ENCODE measurements at regions not wholly inside any gene's neighbourhood (a gene's known extent, or its start where the extent isn't known, plus 50 kb on each side); places are given as distances from the start of the nearest gene placed in this dataset.
"Not testable (repeated sequence)": the region's sequence is repeated elsewhere in the genome, so short reads cannot be mapped to it uniquely, and the experiment has no call there.

DNA sequence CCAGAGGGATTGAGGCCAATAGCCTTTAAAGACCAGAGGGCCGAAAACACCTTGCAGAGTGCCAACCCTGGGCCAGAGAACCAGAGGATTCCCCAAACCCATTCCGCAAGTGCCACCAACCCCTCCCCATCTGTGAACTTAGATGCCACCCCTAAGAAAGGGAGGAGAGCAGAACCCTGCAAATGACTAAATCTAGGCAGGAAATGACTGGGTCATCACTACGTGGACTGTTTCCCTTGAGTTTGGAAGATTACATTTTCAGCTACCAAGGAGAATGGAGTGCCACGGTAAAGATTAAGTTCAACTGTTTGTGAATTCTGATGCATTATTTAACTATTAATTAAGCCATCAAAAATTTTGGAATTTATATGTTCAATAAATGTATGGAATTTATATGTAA lies 142.8 kb downstream of the ENC1 start:
- no peaks in the 10 kb centered on the region for H3K4me1 ChIP-seq (ENCODE audit: control insufficient read depth, insufficient read depth, low read length)
- H3K9me3 ChIP-seq (ENCODE audit: control insufficient read depth, low read length) = no peaks in the 10 kb centered on the region
- H3K27me3 ChIP-seq (replicated peaks; ENCODE audit: control insufficient read depth, insufficient read depth, low read length) = no peaks in the 10 kb centered on the region
- H3K36me3 ChIP-seq (ENCODE audit: control insufficient read depth, insufficient read depth, low read length, severe bottlenecking) = no peaks in the 10 kb centered on the region
- H3K9ac ChIP-seq (ENCODE audit: low read length) = no peak overlapping the region
- no peak for DNase-seq (ENCODE audit: low read depth)
- no peak overlapping the region for H3K4me3 ChIP-seq (ENCODE audit: low read length)

DNA sequence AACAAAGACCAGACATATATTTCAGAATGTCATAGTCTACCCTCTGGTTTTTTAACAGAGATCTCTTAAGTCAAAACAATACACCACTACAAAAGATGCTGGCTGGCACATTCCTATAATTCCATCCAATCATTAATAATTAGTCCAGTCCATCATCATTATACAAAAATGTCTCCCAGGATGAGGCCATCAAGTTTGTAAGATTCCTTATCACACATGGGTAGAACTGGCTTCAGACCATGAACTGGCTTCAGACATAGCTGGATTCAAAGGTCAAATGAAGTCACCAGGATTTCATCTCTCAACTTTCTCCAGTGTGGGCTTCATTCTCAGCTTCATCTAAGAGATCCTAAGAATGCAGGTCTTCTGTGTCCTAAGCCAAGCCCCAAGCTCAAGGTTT lies 147.1 kb downstream of the ENC1 start:
- Histone ChIP-seq H3K9ac (ENCODE audit: low read length) (no peak overlapping the region), H3K4me3 (ENCODE audit: low read length) (no peak overlapping the region), H3K36me3 (ENCODE audit: control insufficient read depth, insufficient read depth, low read length, severe bottlenecking) (no peaks in the 10 kb centered on the region), H3K9me3 (ENCODE audit: control insufficient read depth, low read length) (no peaks in the 10 kb centered on the region), H3K27me3 (replicated peaks; ENCODE audit: control insufficient read depth, insufficient read depth, low read length) (no peaks in the 10 kb centered on the region), H3K4me1 (ENCODE audit: control insufficient read depth, insufficient read depth, low read length) (no peaks in the 10 kb centered on the region)
- DNase-seq (ENCODE audit: low read depth) = no peak

DNA sequence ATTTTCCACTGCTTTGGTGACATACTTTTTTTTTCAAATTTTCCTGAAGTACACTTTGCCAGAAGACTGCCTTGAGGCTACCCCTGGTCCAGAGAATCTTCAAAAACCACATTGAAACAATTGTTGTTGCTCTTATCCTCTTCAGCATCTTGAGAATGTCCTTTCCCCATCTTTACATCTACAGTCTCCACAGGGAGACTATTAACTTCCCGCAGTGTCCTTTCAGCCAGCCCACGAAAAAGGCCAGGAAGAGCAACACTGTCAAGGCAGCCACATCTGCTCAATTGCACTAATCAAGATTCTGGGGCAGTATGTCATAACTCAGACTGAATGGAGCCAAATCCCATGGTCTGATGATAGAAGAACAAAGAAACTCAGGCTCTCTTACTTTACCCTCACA lies 148.3 kb downstream of the ENC1 start:
- no peak overlapping the region for H3K9ac ChIP-seq (ENCODE audit: low read length)
- no peaks in the 10 kb centered on the region for H3K36me3 ChIP-seq (ENCODE audit: control insufficient read depth, insufficient read depth, low read length, severe bottlenecking)
- no peaks in the 10 kb centered on the region for H3K4me1 ChIP-seq (ENCODE audit: control insufficient read depth, insufficient read depth, low read length)
- DNase-seq (ENCODE audit: low read depth) = no peak
- no peaks in the 10 kb centered on the region for H3K9me3 ChIP-seq (ENCODE audit: control insufficient read depth, low read length)
- no peaks in the 10 kb centered on the region for H3K27me3 ChIP-seq (replicated peaks; ENCODE audit: control insufficient read depth, insufficient read depth, low read length)
- H3K4me3 ChIP-seq (ENCODE audit: low read length) = no peak overlapping the region

DNA sequence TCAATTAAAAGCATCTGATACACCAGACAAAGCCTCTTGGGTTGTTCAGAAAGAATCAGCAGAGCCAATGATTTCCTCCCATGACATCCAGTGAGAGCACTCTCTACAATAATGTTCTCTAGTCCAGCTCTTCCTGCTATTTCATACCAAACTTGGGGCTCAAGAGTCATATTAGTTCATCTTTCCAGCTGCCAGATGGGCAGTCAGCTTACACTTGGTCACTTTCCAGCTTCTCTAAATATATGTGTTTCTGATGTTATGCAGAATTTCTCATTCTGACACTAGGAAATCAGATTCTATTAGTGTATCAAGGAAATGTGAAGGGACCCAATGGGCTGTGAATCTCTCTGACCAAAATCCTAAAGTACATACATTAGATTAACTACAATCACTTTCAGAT lies 148.9 kb downstream of the ENC1 start:
- H3K27me3 ChIP-seq (replicated peaks; ENCODE audit: control insufficient read depth, insufficient read depth, low read length) = no peaks in the 10 kb centered on the region
- DNase-seq (ENCODE audit: low read depth) = no peak
- H3K4me3 ChIP-seq (ENCODE audit: low read length) = no peak overlapping the region
- H3K36me3 ChIP-seq (ENCODE audit: control insufficient read depth, insufficient read depth, low read length, severe bottlenecking) = no peaks in the 10 kb centered on the region
- no peaks in the 10 kb centered on the region for H3K4me1 ChIP-seq (ENCODE audit: control insufficient read depth, insufficient read depth, low read length)
- H3K9ac ChIP-seq (ENCODE audit: low read length) = no peak overlapping the region
- H3K9me3 ChIP-seq (ENCODE audit: control insufficient read depth, low read length) = no peaks in the 10 kb centered on the region

DNA sequence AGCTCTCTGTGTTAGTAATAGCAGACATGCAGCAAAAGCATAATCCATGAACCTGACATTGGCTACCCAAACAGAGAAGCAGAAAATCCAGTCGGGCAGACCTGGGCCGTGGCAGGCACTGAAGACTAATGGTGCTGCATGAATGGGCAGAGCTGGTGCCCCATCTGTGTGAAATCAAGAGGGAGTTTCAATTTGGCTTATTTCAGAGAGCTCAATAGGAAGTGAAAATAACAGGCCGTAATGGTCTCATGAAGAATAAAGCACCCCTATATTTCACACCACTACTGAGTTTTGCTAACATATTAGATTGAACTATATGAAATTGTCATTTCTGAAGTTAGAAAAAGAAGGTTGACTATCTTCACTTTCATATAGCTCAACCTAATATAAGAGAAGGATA lies 149.7 kb downstream of the ENC1 start:
- H3K4me3 ChIP-seq (ENCODE audit: low read length) = no peak overlapping the region
- no peak overlapping the region for H3K9ac ChIP-seq (ENCODE audit: low read length)
- DNase-seq (ENCODE audit: low read depth) = no peak
- no peaks in the 10 kb centered on the region for H3K4me1 ChIP-seq (ENCODE audit: control insufficient read depth, insufficient read depth, low read length)
- no peaks in the 10 kb centered on the region for H3K9me3 ChIP-seq (ENCODE audit: control insufficient read depth, low read length)
- no peaks in the 10 kb centered on the region for H3K36me3 ChIP-seq (ENCODE audit: control insufficient read depth, insufficient read depth, low read length, severe bottlenecking)
- H3K27me3 ChIP-seq (replicated peaks; ENCODE audit: control insufficient read depth, insufficient read depth, low read length) = no peaks in the 10 kb centered on the region

DNA sequence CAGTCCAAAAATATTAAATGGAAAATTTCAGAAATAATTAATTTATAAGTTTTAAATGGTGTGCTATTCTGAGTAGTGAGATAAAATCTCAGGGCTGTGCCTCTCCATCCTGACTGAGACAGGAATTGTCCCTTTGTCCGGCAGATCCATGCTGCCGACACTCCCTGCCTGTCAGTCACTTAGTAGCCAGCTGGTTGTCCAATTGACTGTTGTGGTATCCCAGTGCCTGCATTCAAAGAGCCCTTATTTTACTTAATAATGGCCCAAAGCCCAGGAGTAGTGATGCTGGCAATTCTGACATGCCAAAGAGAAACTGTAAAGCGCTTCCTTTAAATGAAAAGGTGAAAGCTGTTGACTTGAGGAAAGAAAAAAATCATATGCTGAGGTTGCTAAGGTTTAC lies 157.5 kb downstream of the ENC1 start:
- no peak overlapping the region for H3K9ac ChIP-seq (ENCODE audit: low read length)
- H3K27me3 ChIP-seq (replicated peaks; ENCODE audit: control insufficient read depth, insufficient read depth, low read length) = no peaks in the 10 kb centered on the region
- no peaks in the 10 kb centered on the region for H3K36me3 ChIP-seq (ENCODE audit: control insufficient read depth, insufficient read depth, low read length, severe bottlenecking)
- H3K9me3 ChIP-seq (ENCODE audit: control insufficient read depth, low read length) = no peaks in the 10 kb centered on the region
- H3K4me1 ChIP-seq (ENCODE audit: control insufficient read depth, insufficient read depth, low read length) = peaks cover 2% of the 10 kb centered on the region
- no peak for DNase-seq (ENCODE audit: low read depth)
- H3K4me3 ChIP-seq (ENCODE audit: low read length) = no peak overlapping the region

DNA sequence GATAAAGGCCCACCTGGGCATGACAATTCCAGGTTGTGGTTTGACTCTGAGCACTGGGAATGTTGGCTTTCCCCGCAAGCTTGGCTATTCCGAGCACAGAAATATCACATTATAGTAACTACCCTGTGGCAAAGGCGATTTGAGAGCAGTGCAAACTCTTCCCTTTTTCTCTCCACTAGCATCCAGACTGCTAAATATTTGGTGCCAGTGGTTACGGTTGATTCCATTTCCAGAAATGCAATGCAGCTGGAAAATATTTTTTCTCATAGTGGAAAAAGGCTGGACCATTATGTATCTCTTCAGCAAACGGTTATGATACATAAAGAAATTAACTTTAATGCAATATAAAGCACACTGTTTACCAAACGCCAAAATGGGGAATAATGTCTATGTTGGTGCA lies 158.0 kb downstream of the ENC1 start:
- no peaks in the 10 kb centered on the region for H3K9me3 ChIP-seq (ENCODE audit: control insufficient read depth, low read length)
- H3K9ac ChIP-seq (ENCODE audit: low read length) = no peak overlapping the region
- no peak for DNase-seq (ENCODE audit: low read depth)
- no peaks in the 10 kb centered on the region for H3K27me3 ChIP-seq (replicated peaks; ENCODE audit: control insufficient read depth, insufficient read depth, low read length)
- H3K4me3 ChIP-seq (ENCODE audit: low read length) = no peak overlapping the region
- no peaks in the 10 kb centered on the region for H3K36me3 ChIP-seq (ENCODE audit: control insufficient read depth, insufficient read depth, low read length, severe bottlenecking)
- peaks cover 2% of the 10 kb centered on the region for H3K4me1 ChIP-seq (ENCODE audit: control insufficient read depth, insufficient read depth, low read length)

DNA sequence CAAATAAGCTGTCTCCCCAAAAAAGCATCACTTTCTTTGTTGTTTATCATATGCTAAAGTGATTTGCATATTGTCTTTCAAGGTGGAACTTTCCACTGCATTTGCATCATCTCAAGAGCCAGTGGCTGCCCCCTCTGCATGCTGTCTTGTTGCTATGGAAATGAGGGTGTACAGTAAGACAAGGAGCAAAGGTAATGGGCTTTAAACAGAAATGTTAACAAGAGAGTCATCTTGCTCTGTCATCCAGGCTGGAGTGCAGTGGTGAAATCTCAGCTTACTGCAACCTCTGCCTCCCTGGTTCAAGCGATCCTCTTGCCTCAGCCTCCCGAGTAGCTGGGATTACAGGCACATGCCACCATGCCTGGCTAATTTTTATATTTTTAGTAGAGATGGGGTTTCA lies 159.2 kb downstream of the ENC1 start:
- DNase-seq (ENCODE audit: low read depth); H3K4me3 ChIP-seq (ENCODE audit: low read length); H3K36me3 ChIP-seq (ENCODE audit: control insufficient read depth, insufficient read depth, low read length, severe bottlenecking); H3K9me3 ChIP-seq (ENCODE audit: control insufficient read depth, low read length); H3K9ac ChIP-seq (ENCODE audit: low read length); H3K27me3 ChIP-seq (replicated peaks; ENCODE audit: control insufficient read depth, insufficient read depth, low read length); H3K4me1 ChIP-seq (ENCODE audit: control insufficient read depth, insufficient read depth, low read length): not testable (repeated sequence)

DNA sequence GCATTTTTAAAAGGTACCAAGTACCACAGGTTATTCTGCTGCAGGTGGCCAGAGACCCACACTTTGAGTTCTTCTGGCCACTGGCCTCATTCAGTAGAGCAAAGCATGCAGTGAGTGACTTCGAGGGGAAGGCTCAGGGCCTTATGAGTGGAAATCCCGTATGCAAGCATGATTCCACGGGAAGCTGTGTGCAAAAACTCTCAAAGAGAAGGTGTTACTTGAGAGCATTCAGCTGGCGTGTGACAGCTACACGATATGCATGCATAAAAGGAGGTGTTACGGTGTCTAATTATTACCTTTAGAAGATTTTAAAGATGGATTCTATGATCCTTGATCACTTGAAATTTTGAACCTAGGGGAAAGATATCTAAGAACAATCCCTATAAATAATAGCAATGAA lies 160.3 kb downstream of the ENC1 start:
- no peak overlapping the region for H3K9ac ChIP-seq (ENCODE audit: low read length)
- no peaks in the 10 kb centered on the region for H3K36me3 ChIP-seq (ENCODE audit: control insufficient read depth, insufficient read depth, low read length, severe bottlenecking)
- H3K9me3 ChIP-seq (ENCODE audit: control insufficient read depth, low read length) = no peaks in the 10 kb centered on the region
- H3K4me3 ChIP-seq (ENCODE audit: low read length) = no peak overlapping the region
- H3K27me3 ChIP-seq (replicated peaks; ENCODE audit: control insufficient read depth, insufficient read depth, low read length) = no peaks in the 10 kb centered on the region
- no peak for DNase-seq (ENCODE audit: low read depth)
- H3K4me1 ChIP-seq (ENCODE audit: control insufficient read depth, insufficient read depth, low read length) = peaks cover 2% of the 10 kb centered on the region

DNA sequence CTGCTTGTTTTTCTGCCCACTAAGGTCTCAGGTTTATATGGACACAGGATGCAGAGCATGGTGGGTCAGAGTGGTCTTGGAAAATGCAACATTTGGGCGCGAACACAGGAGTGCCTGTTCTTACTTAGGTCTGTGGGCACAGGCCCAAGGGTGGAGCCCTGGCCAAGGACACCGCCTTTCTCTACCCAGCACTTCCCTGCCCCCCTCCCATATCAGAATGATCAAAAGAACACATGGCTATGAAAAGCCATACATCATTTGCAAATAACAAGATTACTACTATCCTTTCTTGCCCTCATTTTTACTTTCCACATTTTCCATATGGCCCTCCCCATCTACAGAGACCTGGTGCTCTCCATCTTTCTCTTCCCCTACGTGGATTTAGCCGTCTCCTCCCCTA lies 162.2 kb downstream of the ENC1 start:
- Histone ChIP-seq H3K4me3 (ENCODE audit: low read length) (no peak overlapping the region), H3K36me3 (ENCODE audit: control insufficient read depth, insufficient read depth, low read length, severe bottlenecking) (no peaks in the 10 kb centered on the region), H3K9ac (ENCODE audit: low read length) (no peak overlapping the region), H3K9me3 (ENCODE audit: control insufficient read depth, low read length) (no peaks in the 10 kb centered on the region), H3K4me1 (ENCODE audit: control insufficient read depth, insufficient read depth, low read length) (peaks cover 2% of the 10 kb centered on the region), H3K27me3 (replicated peaks; ENCODE audit: control insufficient read depth, insufficient read depth, low read length) (no peaks in the 10 kb centered on the region)
- DNase-seq (ENCODE audit: low read depth) = no peak

DNA sequence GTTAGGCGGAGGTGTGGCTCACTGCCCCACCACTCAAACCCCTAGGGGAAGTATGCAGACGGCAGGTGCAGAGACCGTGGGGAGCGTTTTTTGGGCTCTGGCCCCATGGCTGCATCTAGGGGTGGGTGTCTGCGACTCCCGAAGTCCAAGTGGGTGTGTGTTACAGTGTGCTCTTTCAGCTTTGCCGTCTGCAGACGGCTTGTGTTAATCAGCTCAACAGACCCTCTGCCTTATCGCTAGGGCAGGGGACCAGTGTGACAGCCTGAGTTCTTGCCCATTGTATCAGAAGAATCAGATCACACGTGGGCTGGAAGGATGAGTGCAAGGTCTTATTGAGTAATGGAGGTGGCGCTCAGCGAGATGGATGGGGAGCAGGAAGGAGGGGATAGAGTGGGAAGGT lies 162.8 kb downstream of the ENC1 start:
- no peak overlapping the region for H3K4me3 ChIP-seq (ENCODE audit: low read length)

DNA sequence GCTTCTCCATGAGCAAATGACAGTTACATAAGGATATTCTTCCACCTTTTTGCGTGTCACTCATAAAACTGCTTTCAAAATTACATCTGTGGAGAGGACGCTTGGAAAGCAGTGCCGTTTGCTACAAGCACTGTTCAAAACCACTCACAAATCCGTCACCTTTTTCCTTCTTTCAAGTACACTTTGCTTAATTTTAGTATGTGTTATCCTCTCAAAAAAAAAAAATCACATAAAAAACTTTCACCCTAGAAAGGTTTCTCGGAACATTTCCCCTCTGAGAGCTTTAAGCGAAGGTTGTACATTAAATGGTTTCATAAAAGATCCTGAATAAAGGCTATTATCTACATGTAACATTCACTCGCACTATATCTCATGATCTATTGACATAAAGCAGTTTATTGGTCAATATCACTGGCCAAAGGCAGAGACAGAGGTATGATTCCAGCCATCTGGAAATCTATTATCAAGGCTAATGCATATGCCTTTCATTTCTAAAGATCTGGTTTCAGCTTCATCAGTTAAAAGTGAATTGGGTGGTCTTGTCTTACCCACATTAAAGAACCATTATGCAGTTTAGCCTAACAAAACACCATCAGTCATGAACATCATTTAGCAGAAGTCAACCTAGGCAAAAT lies 163.6 kb downstream of the ENC1 start:
- H3K4me3 ChIP-seq (ENCODE audit: low read length) = no peak overlapping the region

More for the DNA sequence above, 162.8 kb downstream of the ENC1 start:
- DNase-seq (ENCODE audit: low read depth) = no peak
- Histone ChIP-seq H3K27me3 (replicated peaks; ENCODE audit: control insufficient read depth, insufficient read depth, low read length) (no peaks in the 10 kb centered on the region), H3K9me3 (ENCODE audit: control insufficient read depth, low read length) (no peaks in the 10 kb centered on the region), H3K9ac (ENCODE audit: low read length) (no peak overlapping the region), H3K4me1 (ENCODE audit: control insufficient read depth, insufficient read depth, low read length) (peaks cover 2% of the 10 kb centered on the region), H3K36me3 (ENCODE audit: control insufficient read depth, insufficient read depth, low read length, severe bottlenecking) (no peaks in the 10 kb centered on the region)

More for the DNA sequence above, 163.6 kb downstream of the ENC1 start:
- Histone ChIP-seq H3K36me3 (ENCODE audit: control insufficient read depth, insufficient read depth, low read length, severe bottlenecking) (no peaks in the 10 kb centered on the region), H3K27me3 (replicated peaks; ENCODE audit: control insufficient read depth, insufficient read depth, low read length) (no peaks in the 10 kb centered on the region), H3K9me3 (ENCODE audit: control insufficient read depth, low read length) (no peaks in the 10 kb centered on the region), H3K9ac (ENCODE audit: low read length) (no peak overlapping the region), H3K4me1 (ENCODE audit: control insufficient read depth, insufficient read depth, low read length) (peaks cover 2% of the 10 kb centered on the region)
- DNase-seq (ENCODE audit: low read depth) = no peak

All from adipocyte (in vitro differentiated cells).